ENCODE measurements at regions not wholly inside any gene's neighbourhood (a gene's known extent, or its start where the extent isn't known, plus 50 kb on each side); places are given as distances from the start of the nearest gene placed in this dataset.

DNA sequence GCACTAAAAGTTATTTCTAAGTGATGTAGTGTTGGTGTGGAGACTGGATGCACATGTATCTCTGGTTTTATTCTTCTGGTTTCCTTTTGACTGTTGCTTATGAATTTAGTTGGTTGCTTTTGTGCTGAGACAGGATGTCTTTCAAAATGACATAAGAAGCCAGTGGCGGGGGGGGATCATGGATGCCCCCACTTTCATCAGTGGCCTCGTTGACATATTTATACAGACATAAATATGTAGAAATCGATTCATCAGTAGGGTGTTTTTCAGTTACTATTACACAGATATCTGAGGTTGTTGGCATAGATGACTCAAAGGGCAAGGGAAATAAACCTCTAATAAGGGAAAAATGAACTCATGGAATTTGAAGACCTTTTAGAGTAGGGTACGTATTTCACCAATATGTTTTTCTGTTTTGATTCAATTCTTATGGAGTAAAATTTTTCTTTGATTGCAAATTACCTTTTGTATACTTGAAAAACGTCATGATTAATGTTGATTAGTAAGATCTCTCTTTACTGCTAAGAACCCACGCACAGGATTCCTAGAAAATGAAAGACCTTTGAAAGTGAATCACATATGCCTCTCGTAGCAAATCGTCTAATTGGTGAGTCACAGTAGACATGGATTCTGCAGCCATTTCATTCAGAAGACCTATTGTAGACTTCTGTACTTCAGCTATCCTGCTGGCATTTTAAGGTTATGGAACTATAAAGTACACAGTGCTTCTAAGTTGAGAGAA lies 97.4 kb upstream of the RBMS3 start:
- no peaks in the 10 kb centered on the region for H3K27me3 ChIP-seq (ENCODE audit: control insufficient read depth, insufficient read depth, low read length)

DNA sequence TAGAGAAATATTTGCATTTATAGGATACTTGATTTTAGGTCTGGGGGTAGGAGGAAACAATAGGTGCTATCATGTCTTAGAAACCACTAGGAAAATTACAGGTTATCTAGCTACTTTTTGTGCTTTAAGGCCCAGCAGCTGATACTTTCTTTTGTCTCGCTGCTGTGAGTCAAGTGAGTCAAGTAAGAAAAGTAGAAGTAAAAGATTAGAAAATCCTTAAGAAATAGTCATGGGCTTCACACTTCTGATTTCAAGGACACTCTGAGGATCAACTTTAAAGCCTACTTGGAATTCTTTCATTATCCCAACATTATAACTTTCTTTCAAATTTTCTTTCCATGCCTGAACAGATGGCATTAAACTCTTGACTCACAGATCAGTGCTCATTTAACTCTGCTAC lies 95.2 kb upstream of the RBMS3 start:
- Histone ChIP-seq H3K4me3 (ENCODE audit: low read length) (no peak overlapping the region), H3K27me3 (ENCODE audit: control insufficient read depth, insufficient read depth, low read length) (no peaks in the 10 kb centered on the region), H3K27ac (ENCODE audit: low read length) (no peak overlapping the region), H3K36me3 (ENCODE audit: control insufficient read depth, insufficient read depth, low read length) (no peaks in the 10 kb centered on the region), H3K9me3 (ENCODE audit: control insufficient read depth, insufficient read depth, low read length) (no peaks in the 10 kb centered on the region), H3K4me1 (ENCODE audit: control insufficient read depth, insufficient read depth, low read length) (no peaks in the 10 kb centered on the region)
- DNase-seq (ENCODE audit: low read depth, low spot score): no peak
- WGBS (ENCODE audit: insufficient coverage, insufficient read length): no CpG with 5 or more reads among the region's 1 CpG

More for the DNA sequence above, 97.4 kb upstream of the RBMS3 start:
- no peaks in the 10 kb centered on the region for H3K9me3 ChIP-seq (ENCODE audit: control insufficient read depth, insufficient read depth, low read length)
- H3K4me3 ChIP-seq (ENCODE audit: low read length): no peak overlapping the region
- H3K4me1 ChIP-seq (ENCODE audit: control insufficient read depth, insufficient read depth, low read length): no peaks in the 10 kb centered on the region; the same call in 1 of the 2 replicates
- no CpG with 5 or more reads among the region's 8 CpGs for WGBS (ENCODE audit: insufficient coverage, insufficient read length)
- H3K36me3 ChIP-seq (ENCODE audit: control insufficient read depth, insufficient read depth, low read length): no peaks in the 10 kb centered on the region
- no peak overlapping the region for H3K27ac ChIP-seq (ENCODE audit: low read length)
- DNase-seq (ENCODE audit: low read depth, low spot score): no peak

DNA sequence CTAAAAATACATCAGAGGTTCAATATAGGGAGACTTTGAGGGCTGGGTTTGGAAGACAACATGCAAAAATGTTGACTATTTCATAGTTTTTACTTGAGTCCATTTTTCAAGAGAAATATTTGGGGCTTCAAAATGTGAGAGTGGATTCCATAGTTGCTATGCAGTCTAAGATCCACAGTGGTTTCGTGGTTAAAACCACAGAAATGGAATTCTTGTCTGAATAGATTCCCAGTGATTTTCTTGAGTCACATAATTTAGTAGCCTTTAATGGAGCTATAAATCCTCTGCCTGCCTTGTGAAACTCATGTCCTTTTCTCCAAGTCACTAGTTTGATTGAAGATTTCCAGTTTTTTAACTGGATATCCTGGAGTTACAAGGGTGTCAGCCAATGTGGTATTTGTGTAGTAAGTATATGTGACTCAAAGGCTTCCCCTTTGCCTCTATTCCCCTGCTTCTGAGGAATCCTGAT lies 94.7 kb upstream of the RBMS3 start:
- no peaks in the 10 kb centered on the region for H3K27me3 ChIP-seq (ENCODE audit: control insufficient read depth, insufficient read depth, low read length)
- H3K9me3 ChIP-seq (ENCODE audit: control insufficient read depth, insufficient read depth, low read length): no peaks in the 10 kb centered on the region
- H3K36me3 ChIP-seq (ENCODE audit: control insufficient read depth, insufficient read depth, low read length): no peaks in the 10 kb centered on the region
- no CpG with 5 or more reads among the region's 1 CpG for WGBS (ENCODE audit: insufficient coverage, insufficient read length)
- no peak overlapping the region for H3K27ac ChIP-seq (ENCODE audit: low read length)
- no peak overlapping the region for H3K4me3 ChIP-seq (ENCODE audit: low read length)
- no peaks in the 10 kb centered on the region for H3K4me1 ChIP-seq (ENCODE audit: control insufficient read depth, insufficient read depth, low read length)
- no peak for DNase-seq (ENCODE audit: low read depth, low spot score)

DNA sequence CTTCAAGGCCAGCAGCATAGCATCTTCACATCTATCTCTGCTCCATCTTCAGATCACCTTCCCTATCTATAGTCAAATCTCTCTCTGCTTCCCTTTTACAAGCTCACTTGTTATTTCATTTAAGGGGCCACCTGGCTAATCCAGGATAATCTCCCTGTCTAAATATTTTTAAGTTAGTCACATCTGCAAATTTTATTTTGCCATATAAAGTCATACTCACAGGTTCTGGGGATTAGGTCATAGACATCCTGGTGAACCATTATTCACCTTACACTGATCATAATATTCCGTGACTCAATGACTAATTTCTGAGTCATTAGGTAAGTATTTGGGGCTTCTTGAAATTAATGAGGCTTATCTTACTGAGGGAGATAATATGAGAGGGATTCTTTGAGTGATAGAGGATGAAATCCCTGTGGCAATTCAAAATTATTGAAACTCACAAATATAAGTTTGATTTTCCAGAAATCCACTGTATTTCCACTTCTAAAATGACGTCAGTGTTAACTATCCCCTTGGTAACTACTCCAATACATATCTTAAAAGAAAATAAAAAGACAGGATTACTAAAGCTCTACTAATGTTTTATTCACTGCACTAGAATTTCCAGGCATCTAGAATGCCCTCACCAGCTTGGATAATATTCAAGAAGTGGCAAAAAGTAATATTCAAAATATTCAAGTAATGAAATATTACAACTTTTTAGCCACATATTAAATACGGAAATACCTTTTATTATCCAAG lies 93.7 kb upstream of the RBMS3 start:
- Histone ChIP-seq H3K27me3 (ENCODE audit: control insufficient read depth, insufficient read depth, low read length) (no peaks in the 10 kb centered on the region), H3K4me3 (ENCODE audit: low read length) (no peak overlapping the region), H3K27ac (ENCODE audit: low read length) (no peak overlapping the region), H3K36me3 (ENCODE audit: control insufficient read depth, insufficient read depth, low read length) (no peaks in the 10 kb centered on the region), H3K4me1 (ENCODE audit: control insufficient read depth, insufficient read depth, low read length) (no peaks in the 10 kb centered on the region), H3K9me3 (ENCODE audit: control insufficient read depth, insufficient read depth, low read length) (no peaks in the 10 kb centered on the region)
- WGBS (ENCODE audit: insufficient coverage, insufficient read length): no CpG with 5 or more reads among the region's 3 CpGs
- no peak for DNase-seq (ENCODE audit: low read depth, low spot score)

DNA sequence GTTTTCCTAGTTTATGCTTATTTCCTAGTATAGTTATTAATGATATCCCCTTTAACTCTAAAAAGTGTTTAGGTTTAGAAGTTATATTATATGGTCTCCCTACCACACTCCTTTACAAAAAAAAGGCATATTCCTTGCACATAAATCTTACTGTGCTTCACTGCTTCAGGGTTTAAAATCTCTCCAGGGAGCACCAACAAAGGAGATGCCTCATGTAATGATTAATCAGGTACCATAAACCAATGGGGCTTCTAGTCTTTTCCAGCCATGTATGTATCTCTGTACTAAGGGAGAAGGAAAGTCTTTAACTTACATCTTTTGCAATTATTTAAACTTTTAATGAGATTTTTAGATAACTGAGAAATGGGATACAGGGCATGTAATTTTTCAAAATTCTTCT lies 91.5 kb upstream of the RBMS3 start:
- Histone ChIP-seq H3K36me3 (ENCODE audit: control insufficient read depth, insufficient read depth, low read length) (no peaks in the 10 kb centered on the region), H3K9me3 (ENCODE audit: control insufficient read depth, insufficient read depth, low read length) (no peaks in the 10 kb centered on the region), H3K4me1 (ENCODE audit: control insufficient read depth, insufficient read depth, low read length) (no peaks in the 10 kb centered on the region), H3K4me3 (ENCODE audit: low read length) (no peak overlapping the region), H3K27me3 (ENCODE audit: control insufficient read depth, insufficient read depth, low read length) (no peaks in the 10 kb centered on the region), H3K27ac (ENCODE audit: low read length) (no peak overlapping the region)
- no peak for DNase-seq (ENCODE audit: low read depth, low spot score)

DNA sequence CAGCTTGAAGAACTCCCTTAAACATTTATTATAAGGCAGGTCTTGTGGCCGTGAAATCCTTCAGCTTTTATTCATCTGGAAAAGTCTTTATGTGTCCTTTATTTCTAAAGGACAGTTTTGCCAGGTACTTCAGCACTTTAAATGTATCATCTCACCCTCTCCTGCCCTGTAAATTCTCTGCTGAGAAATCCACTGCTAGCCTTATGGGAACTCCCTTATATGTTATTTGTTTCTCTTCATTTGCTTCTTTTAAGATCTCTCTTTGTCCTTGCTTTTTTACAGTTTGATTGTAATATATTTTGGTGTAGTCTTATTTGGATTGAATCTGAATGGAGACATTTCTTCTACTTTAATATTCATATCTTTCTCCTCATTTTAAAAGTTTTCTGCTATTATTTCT lies 86.7 kb upstream of the RBMS3 start:
- H3K27me3 ChIP-seq (ENCODE audit: control insufficient read depth, insufficient read depth, low read length): no peaks in the 10 kb centered on the region
- H3K4me3 ChIP-seq (ENCODE audit: low read length): no peak overlapping the region
- H3K9me3 ChIP-seq (ENCODE audit: control insufficient read depth, insufficient read depth, low read length): no peaks in the 10 kb centered on the region; the same call in 1 of the 2 replicates
- WGBS (ENCODE audit: insufficient coverage, insufficient read length): no CpG with 5 or more reads among the region's 1 CpG
- DNase-seq (ENCODE audit: low read depth, low spot score): no peak
- no peaks in the 10 kb centered on the region; the same call in 1 of the 2 replicates for H3K4me1 ChIP-seq (ENCODE audit: control insufficient read depth, insufficient read depth, low read length)
- H3K27ac ChIP-seq (ENCODE audit: low read length): no peak overlapping the region
- H3K36me3 ChIP-seq (ENCODE audit: control insufficient read depth, insufficient read depth, low read length): no peaks in the 10 kb centered on the region

DNA sequence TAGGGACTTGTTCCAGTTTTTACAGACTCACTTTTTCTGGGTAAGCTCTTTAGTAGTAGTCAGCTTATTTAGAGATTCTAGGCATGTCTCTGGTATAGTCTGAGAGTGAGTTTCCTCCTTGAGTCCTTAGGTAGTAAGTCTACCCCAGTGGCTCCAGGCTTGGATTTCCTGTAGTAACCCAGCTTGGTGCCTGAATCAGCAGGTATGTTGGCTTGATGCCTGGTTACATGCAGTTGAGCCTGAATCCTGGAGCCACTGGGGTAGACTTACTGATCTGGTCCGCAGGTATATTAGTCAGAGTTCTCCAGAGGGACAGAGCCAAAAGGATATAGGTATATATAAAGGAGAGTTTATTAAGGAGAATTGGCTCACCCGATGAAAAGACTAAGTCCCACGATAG lies 85.8 kb upstream of the RBMS3 start:
- DNase-seq (ENCODE audit: low read depth, low spot score): no peak
- Histone ChIP-seq H3K4me1 (ENCODE audit: control insufficient read depth, insufficient read depth, low read length) (no peaks in the 10 kb centered on the region; the same call in 1 of the 2 replicates), H3K9me3 (ENCODE audit: control insufficient read depth, insufficient read depth, low read length) (no peaks in the 10 kb centered on the region; the same call in 1 of the 2 replicates), H3K36me3 (ENCODE audit: control insufficient read depth, insufficient read depth, low read length) (no peaks in the 10 kb centered on the region), H3K27ac (ENCODE audit: low read length) (no peak overlapping the region), H3K4me3 (ENCODE audit: low read length) (no peak overlapping the region), H3K27me3 (ENCODE audit: control insufficient read depth, insufficient read depth, low read length) (no peaks in the 10 kb centered on the region)
- WGBS (ENCODE audit: insufficient coverage, insufficient read length): no CpG with 5 or more reads among the region's 3 CpGs

DNA sequence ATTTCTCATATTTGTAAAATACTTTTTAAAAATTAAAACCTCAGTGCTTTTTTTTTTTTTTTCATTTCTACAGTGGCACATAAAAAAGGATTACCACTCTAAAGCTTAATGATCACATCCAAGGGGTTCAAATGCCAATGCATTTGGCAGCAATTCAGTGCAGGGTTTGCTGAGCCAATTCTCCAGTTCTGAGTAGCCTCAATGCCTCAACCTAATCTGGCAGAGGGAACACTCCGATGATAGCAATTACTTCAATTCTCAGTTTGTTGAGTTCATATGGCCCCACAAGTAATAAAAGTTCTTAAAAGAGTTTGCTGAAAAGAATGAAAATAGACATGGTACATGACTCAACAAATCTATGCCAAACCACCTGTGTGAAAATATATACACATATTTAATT lies 79.3 kb upstream of the RBMS3 start:
- WGBS (ENCODE audit: insufficient coverage, insufficient read length): no CpG with 5 or more reads among the region's 1 CpG
- no peak overlapping the region for H3K27ac ChIP-seq (ENCODE audit: low read length)
- no peaks in the 10 kb centered on the region for H3K27me3 ChIP-seq (ENCODE audit: control insufficient read depth, insufficient read depth, low read length)
- no peaks in the 10 kb centered on the region for H3K9me3 ChIP-seq (ENCODE audit: control insufficient read depth, insufficient read depth, low read length)
- H3K36me3 ChIP-seq (ENCODE audit: control insufficient read depth, insufficient read depth, low read length): no peaks in the 10 kb centered on the region
- H3K4me1 ChIP-seq (ENCODE audit: control insufficient read depth, insufficient read depth, low read length): no peaks in the 10 kb centered on the region
- no peak overlapping the region for H3K4me3 ChIP-seq (ENCODE audit: low read length)
- DNase-seq (ENCODE audit: low read depth, low spot score): no peak

DNA sequence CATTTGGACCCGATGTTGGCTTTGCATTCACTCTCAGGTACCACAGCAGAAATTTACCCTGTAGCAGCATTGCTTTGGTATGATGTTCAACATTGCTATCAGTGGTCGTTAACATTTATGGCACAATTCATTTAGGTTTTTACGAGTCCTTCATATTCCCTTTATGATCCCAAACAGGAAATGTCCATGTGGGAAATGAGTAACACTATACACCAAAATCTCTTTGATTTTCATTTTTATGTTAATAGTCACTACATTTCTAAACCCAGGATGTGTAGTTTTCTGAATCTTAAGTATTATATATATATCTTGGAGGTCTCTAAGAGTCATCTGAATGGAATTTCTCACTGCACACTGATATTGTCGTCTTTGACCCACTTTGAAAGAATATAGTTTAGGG lies 78.5 kb upstream of the RBMS3 start:
- Histone ChIP-seq H3K4me3 (ENCODE audit: low read length) (no peak overlapping the region), H3K9me3 (ENCODE audit: control insufficient read depth, insufficient read depth, low read length) (no peaks in the 10 kb centered on the region), H3K27ac (ENCODE audit: low read length) (no peak overlapping the region), H3K4me1 (ENCODE audit: control insufficient read depth, insufficient read depth, low read length) (no peaks in the 10 kb centered on the region), H3K36me3 (ENCODE audit: control insufficient read depth, insufficient read depth, low read length) (no peaks in the 10 kb centered on the region), H3K27me3 (ENCODE audit: control insufficient read depth, insufficient read depth, low read length) (no peaks in the 10 kb centered on the region)
- WGBS (ENCODE audit: insufficient coverage, insufficient read length): no CpG with 5 or more reads among the region's 4 CpGs
- no peak for DNase-seq (ENCODE audit: low read depth, low spot score)

DNA sequence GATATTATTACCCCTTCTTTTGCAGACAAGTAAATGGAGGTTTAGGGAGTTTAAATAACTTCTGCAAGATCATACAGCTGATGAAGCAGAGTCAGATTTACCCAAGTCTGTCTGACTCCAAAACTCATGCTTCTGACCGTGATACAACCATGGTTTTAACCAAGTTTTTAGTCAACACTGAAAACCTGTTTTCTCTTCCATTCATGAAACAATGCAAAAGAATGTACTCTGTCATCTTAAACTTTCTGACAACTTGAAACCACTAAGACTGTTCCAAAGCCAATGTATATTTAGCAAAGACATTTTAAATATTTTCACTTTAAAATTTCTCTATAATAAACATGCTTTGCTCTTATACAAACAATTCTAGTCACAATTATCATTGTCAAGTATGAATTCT lies 77.0 kb upstream of the RBMS3 start:
- no peak overlapping the region for H3K27ac ChIP-seq (ENCODE audit: low read length)
- H3K36me3 ChIP-seq (ENCODE audit: control insufficient read depth, insufficient read depth, low read length): no peaks in the 10 kb centered on the region
- H3K4me1 ChIP-seq (ENCODE audit: control insufficient read depth, insufficient read depth, low read length): no peaks in the 10 kb centered on the region
- DNase-seq (ENCODE audit: low read depth, low spot score): no peak
- WGBS (ENCODE audit: insufficient coverage, insufficient read length): no CpG with 5 or more reads among the region's 1 CpG
- H3K27me3 ChIP-seq (ENCODE audit: control insufficient read depth, insufficient read depth, low read length): no peaks in the 10 kb centered on the region
- H3K9me3 ChIP-seq (ENCODE audit: control insufficient read depth, insufficient read depth, low read length): no peaks in the 10 kb centered on the region
- no peak overlapping the region for H3K4me3 ChIP-seq (ENCODE audit: low read length)

All from iPS DF 6.9 (cell line).